Neuron (in vitro differentiated cells): ENCODE measurements at regions not wholly inside any gene's neighbourhood (a gene's known extent, or its start where the extent isn't known, plus 50 kb on each side); places are given as distances from the start of the nearest gene placed in this dataset.

Experiments used
- H2AFZ ChIP-seq: one replicate; pipeline ENCODE4 v1.6.1; 2013; ENCODE audit warnings: low read depth, mild to moderate bottlenecking, inconsistent platforms, low read length, moderate library complexity
- H3K27me3 ChIP-seq: one replicate; pipeline ENCODE4 v1.6.1; 2013; ENCODE audit warnings: low read length; ENCODE audit not compliant: insufficient read depth
- H3K36me3 ChIP-seq: one replicate; pipeline ENCODE4 v1.6.1; 2013; ENCODE audit warnings: low read length; ENCODE audit not compliant: insufficient read depth
- H3K4me1 ChIP-seq: one replicate; pipeline ENCODE4 v1.6.1; 2013; ENCODE audit warnings: low read length; ENCODE audit not compliant: insufficient read depth
- H3K4me3 ChIP-seq: 2 replicates; pipeline ENCODE4 v1.5.1; 2013; ENCODE audit warnings: mild to moderate bottlenecking, low read length, moderate library complexity
- H3K9me3 ChIP-seq: one replicate; pipeline ENCODE4 v1.6.1; 2013; ENCODE audit warnings: low read length

DNA sequence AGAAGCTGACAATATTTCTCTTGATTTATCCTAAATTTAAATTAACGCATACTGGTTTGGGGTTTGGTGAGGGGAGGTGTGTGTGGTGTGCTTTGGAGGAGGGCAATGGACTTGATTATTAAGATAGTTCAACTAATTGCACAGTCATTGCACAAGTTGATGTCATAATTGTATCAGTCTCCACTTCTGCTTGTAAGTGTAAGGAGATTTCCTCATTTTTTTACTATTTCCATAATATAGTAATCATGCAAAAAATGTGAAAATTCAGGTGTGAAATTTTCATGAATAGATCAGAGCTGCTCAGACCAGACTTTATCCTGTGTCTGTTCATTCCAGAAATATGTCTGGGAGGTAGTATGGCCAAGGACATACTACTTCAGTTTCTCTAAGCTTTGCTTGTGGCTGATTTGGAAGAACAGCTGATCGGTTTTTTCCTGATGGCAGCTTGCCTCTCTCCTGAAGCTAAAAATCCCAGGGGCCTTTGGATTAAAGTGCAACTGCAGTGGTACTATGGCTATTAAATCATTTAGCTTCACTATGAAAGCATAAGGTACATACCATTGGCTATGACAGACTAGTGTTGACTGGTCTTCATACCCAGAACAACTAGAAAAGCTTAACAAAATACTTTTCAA lies 201.8 kb upstream of the MIR17HG start:
- Histone ChIP-seq H3K4me3 (no peak overlapping the region), H3K36me3 (no peaks in the 10 kb centered on the region), H3K9me3 (no peaks in the 10 kb centered on the region), H3K27me3 (no peaks in the 10 kb centered on the region), H2AFZ (no peak overlapping the region), H3K4me1 (peaks cover 3% of the 10 kb centered on the region)

DNA sequence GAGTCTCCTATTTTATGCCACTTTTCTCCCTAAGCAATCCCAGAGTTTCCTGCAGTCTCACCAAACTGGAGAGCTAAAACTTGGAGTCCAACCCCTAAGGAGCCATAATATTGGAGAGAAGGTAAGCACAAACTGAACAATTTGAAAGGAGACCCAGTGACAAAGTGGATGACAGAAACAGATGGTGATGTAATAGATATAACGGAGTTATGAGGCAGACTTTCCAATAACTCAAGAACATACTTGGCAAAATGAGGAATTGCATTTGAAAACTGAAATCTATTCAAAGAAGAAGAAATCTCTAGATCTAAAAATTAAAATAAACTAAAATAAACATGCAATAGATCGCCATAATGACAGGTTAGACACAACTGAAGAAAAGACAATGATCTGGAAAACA lies 200.9 kb upstream of the MIR17HG start:
- H3K4me1 ChIP-seq = peaks cover 3% of the 10 kb centered on the region
- no peak overlapping the region for H2AFZ ChIP-seq
- no peaks in the 10 kb centered on the region for H3K9me3 ChIP-seq
- H3K4me3 ChIP-seq = no peak overlapping the region
- H3K27me3 ChIP-seq = no peaks in the 10 kb centered on the region
- H3K36me3 ChIP-seq = no peaks in the 10 kb centered on the region

DNA sequence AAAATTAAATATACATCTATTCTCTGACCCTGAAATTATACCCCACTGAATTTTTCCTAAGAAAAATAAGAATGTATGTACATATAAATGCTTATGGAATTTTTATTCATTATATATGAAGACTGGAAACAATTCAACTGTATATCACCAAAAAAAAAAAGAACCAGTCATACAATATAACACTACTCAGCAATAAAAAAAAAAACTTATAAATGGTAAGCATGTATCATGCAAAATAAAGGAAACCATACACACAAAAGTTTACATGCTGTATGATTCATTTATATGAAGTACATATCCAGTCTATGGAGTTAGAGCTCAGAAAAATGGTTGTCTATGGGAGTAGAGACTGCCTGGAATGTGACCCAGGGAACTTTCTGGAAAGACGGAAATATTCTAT lies 199.4 kb upstream of the MIR17HG start:
- Histone ChIP-seq H3K4me1 (peaks cover 3% of the 10 kb centered on the region), H3K4me3 (no peak overlapping the region), H3K36me3 (no peaks in the 10 kb centered on the region), H3K27me3 (no peaks in the 10 kb centered on the region), H2AFZ (no peak overlapping the region), H3K9me3 (no peaks in the 10 kb centered on the region)

DNA sequence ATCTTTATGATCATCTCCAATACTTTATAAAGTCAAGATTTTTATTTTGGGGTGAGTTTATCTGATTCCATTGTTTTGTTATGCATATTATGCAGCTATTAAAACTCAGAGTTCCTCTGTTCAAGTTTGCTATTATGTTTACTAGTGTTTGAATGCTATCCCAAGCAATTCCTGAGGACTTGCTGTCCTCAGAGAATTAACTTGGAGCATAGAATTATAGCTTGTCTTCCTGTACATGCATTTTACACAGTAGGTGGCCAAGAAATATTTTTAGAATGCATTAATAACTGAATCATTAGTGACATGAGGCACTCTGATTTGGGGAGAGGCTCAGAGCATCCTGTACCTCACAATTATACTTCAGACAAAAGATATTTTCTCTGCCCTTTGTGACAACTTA lies 195.6 kb upstream of the MIR17HG start:
- Histone ChIP-seq H3K36me3 (no peaks in the 10 kb centered on the region), H3K4me3 (no peak overlapping the region), H3K4me1 (peaks cover 6% of the 10 kb centered on the region), H3K9me3 (no peaks in the 10 kb centered on the region), H3K27me3 (no peaks in the 10 kb centered on the region), H2AFZ (no peak overlapping the region)

DNA sequence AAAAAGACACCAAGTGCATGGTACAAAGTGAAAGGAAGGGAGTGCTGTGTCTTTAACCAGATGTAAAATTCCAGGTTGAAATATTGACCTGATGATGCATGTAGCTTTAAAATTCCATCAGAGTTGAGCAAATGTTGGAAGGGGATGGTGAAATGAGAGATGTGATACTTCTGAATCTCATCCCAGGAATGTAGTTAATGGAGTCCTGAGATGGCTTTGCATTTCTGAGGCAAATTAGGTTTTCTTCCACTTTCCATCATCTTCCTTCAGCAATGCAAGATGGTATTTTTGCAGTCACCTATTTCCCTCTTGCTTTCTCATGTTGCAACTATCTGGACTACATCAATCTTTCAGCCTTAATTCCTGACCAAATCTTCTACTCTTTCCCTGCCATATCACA lies 194.1 kb upstream of the MIR17HG start:
- no peak overlapping the region for H2AFZ ChIP-seq
- no peak overlapping the region for H3K4me3 ChIP-seq
- peaks cover 6% of the 10 kb centered on the region for H3K4me1 ChIP-seq
- H3K9me3 ChIP-seq = no peaks in the 10 kb centered on the region
- H3K27me3 ChIP-seq = no peaks in the 10 kb centered on the region
- H3K36me3 ChIP-seq = no peaks in the 10 kb centered on the region

DNA sequence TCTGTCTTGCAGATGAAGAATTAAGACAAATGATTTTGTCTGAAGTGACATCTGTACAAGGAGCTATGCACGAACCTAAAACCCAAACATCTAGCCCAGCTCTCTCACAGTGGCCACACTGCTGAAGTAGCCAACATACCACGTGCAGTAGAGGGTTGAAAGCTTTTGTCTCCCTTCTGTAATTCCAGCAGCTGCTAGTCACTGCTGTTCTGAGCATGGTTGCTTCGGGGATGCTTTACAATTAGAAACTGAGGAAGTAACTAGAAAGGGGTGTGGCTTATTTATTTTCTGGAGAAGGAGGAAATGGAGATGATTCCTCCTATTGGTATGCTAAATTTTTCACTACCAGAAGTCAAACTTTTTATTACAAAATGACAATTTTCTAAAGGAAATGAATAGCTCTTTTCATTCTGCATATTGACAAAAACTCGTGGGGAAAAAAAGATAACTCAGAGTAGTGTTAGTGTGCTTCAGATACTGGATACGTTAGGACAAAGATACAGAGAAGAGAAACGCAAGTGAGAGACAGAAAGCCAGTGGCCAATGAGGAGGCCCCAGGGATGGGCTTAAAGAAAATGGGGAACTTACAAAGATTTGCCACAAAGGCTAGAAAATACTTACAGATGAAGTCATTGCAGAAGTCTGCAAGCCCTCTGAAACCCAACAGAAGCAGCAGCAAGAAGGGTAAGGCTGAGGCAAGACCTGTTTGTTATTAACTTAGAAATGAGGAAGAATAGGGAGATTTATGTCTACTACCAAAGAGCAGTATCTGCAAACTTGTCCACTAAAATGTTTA lies 192.7 kb upstream of the MIR17HG start:
- Histone ChIP-seq H2AFZ (peak overlapping the region; percentile 48), H3K4me3 (no peak overlapping the region), H3K9me3 (no peaks in the 10 kb centered on the region), H3K27me3 (no peaks in the 10 kb centered on the region), H3K4me1 (peaks cover 6% of the 10 kb centered on the region), H3K36me3 (no peaks in the 10 kb centered on the region)

DNA sequence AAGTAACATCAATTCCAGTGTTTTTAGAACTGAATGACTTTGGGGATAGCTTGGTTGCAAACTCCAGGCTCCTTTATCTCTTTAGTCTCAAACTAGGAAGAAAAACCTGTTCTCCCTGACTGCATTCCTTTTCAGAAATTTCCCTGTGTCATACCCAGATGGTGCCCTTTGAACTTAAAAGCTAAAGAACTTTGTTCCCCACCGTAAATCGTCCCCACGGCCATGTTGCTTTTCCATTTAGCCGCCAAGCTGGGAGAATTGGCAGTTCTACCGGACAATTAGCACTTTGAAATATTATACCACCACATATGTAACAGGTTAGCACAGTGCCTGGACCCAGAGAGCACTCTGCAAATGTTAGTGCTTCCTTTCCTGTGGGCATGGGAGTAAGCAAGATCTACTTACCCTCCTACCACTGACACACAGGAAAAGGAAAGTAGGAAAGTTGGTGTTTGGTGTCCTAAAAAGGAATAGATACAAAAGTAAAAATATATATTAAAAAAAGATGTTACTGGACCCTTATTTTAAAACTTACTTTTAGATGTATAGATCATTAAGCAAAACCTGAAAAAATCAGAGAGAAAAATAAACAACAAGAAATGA lies 191.9 kb upstream of the MIR17HG start:
- Histone ChIP-seq H3K9me3 (no peaks in the 10 kb centered on the region), H3K4me1 (peaks cover 6% of the 10 kb centered on the region), H2AFZ (peak overlapping the region; percentile 48), H3K27me3 (no peaks in the 10 kb centered on the region), H3K36me3 (no peaks in the 10 kb centered on the region), H3K4me3 (peak overlapping the region; percentile 8)

DNA sequence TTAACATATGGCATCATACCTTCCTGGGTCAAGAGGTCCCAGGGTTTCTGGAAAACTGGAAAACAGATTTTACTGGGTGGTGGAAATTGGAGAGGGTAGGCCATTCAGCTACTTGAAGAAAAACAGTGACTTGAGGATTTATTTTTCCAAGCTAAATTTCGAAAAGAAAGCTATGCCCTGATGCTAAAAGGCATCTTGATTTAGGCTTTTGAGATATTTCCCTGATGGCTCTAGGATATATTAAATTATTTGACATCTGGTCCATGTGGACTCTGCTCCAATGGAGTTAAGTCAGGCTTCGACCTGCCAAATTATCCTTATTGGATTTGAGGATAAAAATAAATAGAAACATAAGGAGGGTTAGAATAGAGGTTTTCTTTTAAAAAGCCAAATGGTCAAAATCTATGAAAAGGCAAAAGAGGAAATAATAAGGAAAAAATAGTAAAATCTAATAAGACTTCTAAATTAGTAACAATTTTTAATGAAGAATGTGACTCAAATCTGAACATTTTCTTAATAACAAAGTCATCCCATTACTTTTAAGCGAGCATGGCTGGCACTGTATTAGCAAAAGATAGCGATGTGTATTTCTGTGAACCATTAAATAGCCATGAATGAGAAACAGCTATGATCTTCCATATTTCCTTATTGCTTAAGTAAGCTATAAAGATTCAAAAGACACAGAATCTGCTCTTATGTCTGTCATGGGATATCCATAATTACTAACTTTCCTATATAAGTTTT lies 190.0 kb upstream of the MIR17HG start:
- peaks cover 6% of the 10 kb centered on the region for H3K4me1 ChIP-seq
- H3K9me3 ChIP-seq = no peaks in the 10 kb centered on the region
- H3K4me3 ChIP-seq = no peak overlapping the region
- H3K27me3 ChIP-seq = no peaks in the 10 kb centered on the region
- H3K36me3 ChIP-seq = no peaks in the 10 kb centered on the region
- no peak overlapping the region for H2AFZ ChIP-seq

DNA sequence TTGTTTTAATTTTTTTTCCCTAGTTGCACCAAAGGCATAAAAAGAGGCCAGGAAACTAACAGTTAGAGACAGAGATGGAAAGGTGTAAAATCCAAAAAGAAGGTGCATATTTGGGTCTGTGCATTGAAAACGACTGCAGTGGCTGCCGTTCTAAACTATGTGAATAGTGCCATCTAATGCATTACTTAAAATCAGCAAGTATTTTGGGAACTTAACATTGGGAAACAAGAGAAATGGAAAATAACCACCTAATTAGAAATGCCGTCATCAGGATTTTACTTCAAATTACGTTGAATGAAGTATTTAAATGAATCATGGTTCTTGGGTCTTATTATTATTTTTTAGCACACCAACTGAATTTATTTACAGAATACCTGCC lies 189.5 kb upstream of the MIR17HG start:
- Histone ChIP-seq H3K27me3 (no peaks in the 10 kb centered on the region), H3K4me3 (no peak overlapping the region), H2AFZ (no peak overlapping the region)

DNA sequence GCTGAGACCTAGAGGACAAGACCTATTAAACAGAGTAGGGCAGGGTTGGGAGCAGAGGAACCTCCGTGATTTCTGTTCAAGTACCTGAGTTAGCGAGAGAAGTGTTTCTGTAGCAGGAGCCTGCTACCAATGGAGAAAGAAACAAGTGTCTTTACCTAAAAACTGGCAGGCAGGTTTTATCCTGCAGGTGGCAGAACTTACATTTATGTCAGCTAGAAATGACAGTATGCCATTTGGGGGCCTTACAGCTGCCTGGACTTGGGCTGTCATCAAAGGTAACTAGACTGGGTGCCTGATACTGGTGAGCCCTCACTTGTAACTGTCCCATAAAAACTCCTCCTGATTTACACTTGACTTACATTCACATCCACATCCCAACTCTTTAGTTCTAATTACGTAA lies 185.3 kb upstream of the MIR17HG start:
- Histone ChIP-seq H3K9me3 (no peaks in the 10 kb centered on the region), H3K4me3 (no peak overlapping the region), H3K27me3 (no peaks in the 10 kb centered on the region), H3K4me1 (no peaks in the 10 kb centered on the region), H2AFZ (no peak overlapping the region), H3K36me3 (no peaks in the 10 kb centered on the region)

More for the DNA sequence above, 189.5 kb upstream of the MIR17HG start:
- peaks cover 6% of the 10 kb centered on the region for H3K4me1 ChIP-seq
- H3K36me3 ChIP-seq = no peaks in the 10 kb centered on the region
- H3K9me3 ChIP-seq = no peaks in the 10 kb centered on the region

DNA sequence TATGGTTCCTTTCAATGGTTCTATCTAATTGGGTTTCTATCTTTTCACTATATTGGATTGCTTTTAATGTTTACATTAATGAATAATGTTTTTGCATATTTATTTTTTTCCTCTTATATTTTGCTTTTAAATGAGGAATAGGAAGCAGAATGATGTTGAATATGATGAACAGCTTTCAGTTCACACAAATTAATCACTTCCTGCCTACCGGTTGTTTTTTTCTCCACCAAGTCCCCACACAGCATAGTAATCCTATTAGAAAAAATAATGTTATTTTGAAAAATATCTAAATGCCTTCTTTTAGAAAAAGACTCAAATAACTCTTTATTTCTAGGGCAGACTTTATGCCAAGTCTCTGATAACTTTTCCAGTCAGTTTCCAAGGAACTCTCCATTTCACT lies 184.9 kb upstream of the MIR17HG start:
- H3K36me3 ChIP-seq = no peaks in the 10 kb centered on the region
- no peak overlapping the region for H2AFZ ChIP-seq
- no peaks in the 10 kb centered on the region for H3K4me1 ChIP-seq
- H3K4me3 ChIP-seq = no peak overlapping the region
- no peaks in the 10 kb centered on the region for H3K9me3 ChIP-seq
- H3K27me3 ChIP-seq = no peaks in the 10 kb centered on the region

DNA sequence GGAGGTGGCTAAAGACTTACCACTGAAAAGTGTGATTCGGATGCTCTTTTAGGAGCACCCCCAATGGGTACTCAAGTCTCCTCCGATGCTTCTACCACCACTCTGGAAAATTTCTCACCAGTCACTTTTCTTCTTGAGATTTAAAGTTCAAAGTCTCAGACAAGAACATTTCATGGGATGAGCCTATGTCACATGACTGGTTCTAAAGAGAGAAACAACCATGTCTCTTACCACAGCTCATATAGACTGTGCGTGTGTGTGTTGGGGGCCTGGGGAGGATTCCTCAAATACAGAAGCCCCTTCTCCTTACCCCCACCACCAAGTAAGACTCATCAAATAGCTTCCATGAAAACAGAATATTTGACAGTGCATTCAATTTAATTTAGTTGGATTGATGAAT lies 181.7 kb upstream of the MIR17HG start:
- Histone ChIP-seq H3K4me1 (peaks cover 9% of the 10 kb centered on the region), H3K36me3 (no peaks in the 10 kb centered on the region), H2AFZ (no peak overlapping the region), H3K4me3 (no peak overlapping the region), H3K27me3 (no peaks in the 10 kb centered on the region), H3K9me3 (no peaks in the 10 kb centered on the region)
